Adrenal gland (tissue), 5 donors: ENCODE measurements at regions not wholly inside any gene's neighbourhood (a gene's known extent, or its start where the extent isn't known, plus 50 kb on each side); places are given as distances from the start of the nearest gene placed in this dataset.

Experiments
- POLR2A ChIP-seq, 2 donors: fragments of 450-650 bp; IDR thresholded peaks; one replicate each; pipeline ENCODE4 v1.6.1; 2017; ENCODE audit warnings: antibody characterized with exemption in 2 of 2, mild to moderate bottlenecking in 2 of 2, moderate library complexity in 1 of 2
- TF ChIP-seq, protein P1 (sequence below), 6 experiments: fragments of 450-650 bp in 4 of 6; fragments of 200-600 bp in 2 of 6; sonication (generic) in 1 of 6; IDR thresholded peaks; 1 replicate in 5 of 6; 2 replicates in 1 of 6; pipeline versions ENCODE4 v1.5.1 to v1.8.0; 2016 to 2021; ENCODE audit warnings: antibody characterized with exemption in 6 of 6, mild to moderate bottlenecking in 2 of 6, moderate library complexity in 1 of 6
- donor health status: DM: no; HTN: no; CAD: no.

DNA sequence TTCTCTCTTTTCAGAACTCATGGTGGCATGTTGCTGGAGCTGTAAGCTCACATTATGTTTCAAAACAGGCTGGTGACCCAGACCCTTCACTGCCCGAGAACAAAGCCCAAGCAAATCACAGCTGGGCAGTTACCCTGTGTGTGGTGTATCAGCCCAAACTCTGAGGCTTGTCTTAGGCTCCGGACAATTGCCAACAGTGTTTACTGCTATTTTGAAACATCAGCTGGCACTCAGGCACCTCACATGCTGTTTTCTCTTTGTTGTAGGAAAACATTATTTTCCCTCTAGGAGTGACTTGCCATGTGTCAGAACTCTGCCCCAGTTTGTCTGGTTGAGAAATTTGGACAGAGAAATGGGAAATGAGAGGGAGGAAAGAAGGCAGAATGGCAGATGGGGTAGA lies 237.6 kb upstream of the APCDD1 start:
- TF ChIP-seq, protein P1, sequence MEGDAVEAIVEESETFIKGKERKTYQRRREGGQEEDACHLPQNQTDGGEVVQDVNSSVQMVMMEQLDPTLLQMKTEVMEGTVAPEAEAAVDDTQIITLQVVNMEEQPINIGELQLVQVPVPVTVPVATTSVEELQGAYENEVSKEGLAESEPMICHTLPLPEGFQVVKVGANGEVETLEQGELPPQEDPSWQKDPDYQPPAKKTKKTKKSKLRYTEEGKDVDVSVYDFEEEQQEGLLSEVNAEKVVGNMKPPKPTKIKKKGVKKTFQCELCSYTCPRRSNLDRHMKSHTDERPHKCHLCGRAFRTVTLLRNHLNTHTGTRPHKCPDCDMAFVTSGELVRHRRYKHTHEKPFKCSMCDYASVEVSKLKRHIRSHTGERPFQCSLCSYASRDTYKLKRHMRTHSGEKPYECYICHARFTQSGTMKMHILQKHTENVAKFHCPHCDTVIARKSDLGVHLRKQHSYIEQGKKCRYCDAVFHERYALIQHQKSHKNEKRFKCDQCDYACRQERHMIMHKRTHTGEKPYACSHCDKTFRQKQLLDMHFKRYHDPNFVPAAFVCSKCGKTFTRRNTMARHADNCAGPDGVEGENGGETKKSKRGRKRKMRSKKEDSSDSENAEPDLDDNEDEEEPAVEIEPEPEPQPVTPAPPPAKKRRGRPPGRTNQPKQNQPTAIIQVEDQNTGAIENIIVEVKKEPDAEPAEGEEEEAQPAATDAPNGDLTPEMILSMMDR (IDR thresholded peaks at IDR 0.05): no peak
- TF ChIP-seq POLR2A (IDR thresholded peaks at IDR 0.05): no peak
